ENCODE measurements at regions not wholly inside any gene's neighbourhood (a gene's known extent, or its start where the extent isn't known, plus 50 kb on each side); places are given as distances from the start of the nearest gene placed in this dataset.

DNA sequence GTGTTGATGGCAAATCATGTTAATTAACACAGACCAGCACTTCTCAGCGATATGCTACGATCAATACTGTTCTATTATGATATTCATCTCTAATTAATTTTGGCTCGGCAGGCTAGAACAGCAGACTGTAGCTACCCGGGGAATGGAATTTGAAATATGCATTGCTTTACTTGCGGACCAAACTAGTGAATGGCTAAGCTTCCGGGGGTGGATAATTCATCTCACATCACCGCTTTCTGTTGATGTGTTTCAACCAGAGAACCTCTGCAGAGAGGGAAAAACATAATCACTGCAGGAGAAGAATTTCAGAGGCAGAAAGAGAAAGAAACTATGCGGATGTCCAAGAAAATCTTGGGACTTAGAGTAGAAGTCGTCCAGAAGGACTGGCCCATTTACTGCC, 490.9 kb downstream of the STK39 start:
- TF ChIP-seq, protein P1, sequence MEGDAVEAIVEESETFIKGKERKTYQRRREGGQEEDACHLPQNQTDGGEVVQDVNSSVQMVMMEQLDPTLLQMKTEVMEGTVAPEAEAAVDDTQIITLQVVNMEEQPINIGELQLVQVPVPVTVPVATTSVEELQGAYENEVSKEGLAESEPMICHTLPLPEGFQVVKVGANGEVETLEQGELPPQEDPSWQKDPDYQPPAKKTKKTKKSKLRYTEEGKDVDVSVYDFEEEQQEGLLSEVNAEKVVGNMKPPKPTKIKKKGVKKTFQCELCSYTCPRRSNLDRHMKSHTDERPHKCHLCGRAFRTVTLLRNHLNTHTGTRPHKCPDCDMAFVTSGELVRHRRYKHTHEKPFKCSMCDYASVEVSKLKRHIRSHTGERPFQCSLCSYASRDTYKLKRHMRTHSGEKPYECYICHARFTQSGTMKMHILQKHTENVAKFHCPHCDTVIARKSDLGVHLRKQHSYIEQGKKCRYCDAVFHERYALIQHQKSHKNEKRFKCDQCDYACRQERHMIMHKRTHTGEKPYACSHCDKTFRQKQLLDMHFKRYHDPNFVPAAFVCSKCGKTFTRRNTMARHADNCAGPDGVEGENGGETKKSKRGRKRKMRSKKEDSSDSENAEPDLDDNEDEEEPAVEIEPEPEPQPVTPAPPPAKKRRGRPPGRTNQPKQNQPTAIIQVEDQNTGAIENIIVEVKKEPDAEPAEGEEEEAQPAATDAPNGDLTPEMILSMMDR (IDR thresholded peaks at IDR 0.05; ENCODE audit: low read depth, low read length, missing input control) = no peak
- TF ChIP-seq, protein P2, sequence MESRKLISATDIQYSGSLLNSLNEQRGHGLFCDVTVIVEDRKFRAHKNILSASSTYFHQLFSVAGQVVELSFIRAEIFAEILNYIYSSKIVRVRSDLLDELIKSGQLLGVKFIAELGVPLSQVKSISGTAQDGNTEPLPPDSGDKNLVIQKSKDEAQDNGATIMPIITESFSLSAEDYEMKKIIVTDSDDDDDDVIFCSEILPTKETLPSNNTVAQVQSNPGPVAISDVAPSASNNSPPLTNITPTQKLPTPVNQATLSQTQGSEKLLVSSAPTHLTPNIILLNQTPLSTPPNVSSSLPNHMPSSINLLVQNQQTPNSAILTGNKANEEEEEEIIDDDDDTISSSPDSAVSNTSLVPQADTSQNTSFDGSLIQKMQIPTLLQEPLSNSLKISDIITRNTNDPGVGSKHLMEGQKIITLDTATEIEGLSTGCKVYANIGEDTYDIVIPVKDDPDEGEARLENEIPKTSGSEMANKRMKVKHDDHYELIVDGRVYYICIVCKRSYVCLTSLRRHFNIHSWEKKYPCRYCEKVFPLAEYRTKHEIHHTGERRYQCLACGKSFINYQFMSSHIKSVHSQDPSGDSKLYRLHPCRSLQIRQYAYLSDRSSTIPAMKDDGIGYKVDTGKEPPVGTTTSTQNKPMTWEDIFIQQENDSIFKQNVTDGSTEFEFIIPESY (IDR thresholded peaks at IDR 0.05) = no peak
